Mucosa of stomach (tissue), 1 donor: ENCODE measurements at regions not wholly inside any gene's neighbourhood (a gene's known extent, or its start where the extent isn't known, plus 50 kb on each side); places are given as distances from the start of the nearest gene placed in this dataset.
A peak's percentile ranks its signal among the peaks of the same experiment; 100 is the strongest.

Experiments
- H3K27me3 ChIP-seq: one replicate; pipeline ENCODE4 v1.7.0; 2013; ENCODE audit warnings: mild to moderate bottlenecking, low read length; ENCODE audit not compliant: control insufficient read depth, insufficient read depth
- H3K36me3 ChIP-seq: one replicate; pipeline ENCODE4 v1.7.0; 2013; ENCODE audit warnings: low read length; ENCODE audit not compliant: control insufficient read depth, insufficient read depth
- H3K4me1 ChIP-seq: one replicate; pipeline ENCODE4 v1.7.0; 2013; ENCODE audit warnings: mild to moderate bottlenecking, low read length; ENCODE audit not compliant: control insufficient read depth, insufficient read depth
- H3K4me3 ChIP-seq: one replicate; pipeline ENCODE4 v1.7.0; 2013; ENCODE audit warnings: low read length
- H3K9ac ChIP-seq: one replicate; pipeline ENCODE4 v1.7.0; 2013; ENCODE audit warnings: mild to moderate bottlenecking, low read length, moderate library complexity
- H3K9me3 ChIP-seq: one replicate; pipeline ENCODE4 v1.7.0; 2013; ENCODE audit warnings: mild to moderate bottlenecking, low read length, moderate library complexity; ENCODE audit not compliant: control insufficient read depth
- donor health status: Pancreatic carcinoma.

- Histone ChIP-seq H3K27me3 (peaks cover 4% of the 10 kb centered on the region), H3K36me3 (no peaks in the 10 kb centered on the region), H3K4me3 (no peak overlapping the region), H3K9me3 (no peaks in the 10 kb centered on the region), H3K4me1 (peaks cover 18% of the 10 kb centered on the region), H3K9ac (no peak overlapping the region)
These were observed 98.4 kb downstream of the EBNA1BP2 start for GRCh38 chr1:43073490-43074230.

- Histone ChIP-seq H3K4me1 (peaks cover 26% of the 10 kb centered on the region), H3K27me3 (peaks cover 14% of the 10 kb centered on the region), H3K36me3 (no peaks in the 10 kb centered on the region), H3K9ac (no peak overlapping the region), H3K9me3 (no peaks in the 10 kb centered on the region), H3K4me3 (no peak overlapping the region)
These were observed 99.8 kb downstream of the EBNA1BP2 start for GRCh38 chr1:43072314-43072713.

- peaks cover 18% of the 10 kb centered on the region for H3K27me3 ChIP-seq
- no peak overlapping the region for H3K9ac ChIP-seq
- H3K9me3 ChIP-seq = no peaks in the 10 kb centered on the region
- H3K4me3 ChIP-seq = no peak overlapping the region
- H3K36me3 ChIP-seq = no peaks in the 10 kb centered on the region
- peaks cover 26% of the 10 kb centered on the region for H3K4me1 ChIP-seq
These were observed 100.8 kb downstream of the EBNA1BP2 start for GRCh38 chr1:43071241-43071640.

GRCh38 chr1:43069461-43070050 lies 102.5 kb downstream of the EBNA1BP2 start:
- Histone ChIP-seq H3K4me3 (no peak overlapping the region), H3K4me1 (peaks cover 26% of the 10 kb centered on the region), H3K9ac (no peak overlapping the region), H3K27me3 (peaks cover 18% of the 10 kb centered on the region), H3K36me3 (no peaks in the 10 kb centered on the region), H3K9me3 (no peaks in the 10 kb centered on the region)

- Histone ChIP-seq H3K4me3 (no peak overlapping the region), H3K27me3 (peaks cover 18% of the 10 kb centered on the region), H3K4me1 (peaks cover 26% of the 10 kb centered on the region), H3K9me3 (no peaks in the 10 kb centered on the region), H3K36me3 (no peaks in the 10 kb centered on the region), H3K9ac (peak overlapping the region; percentile 39)
These were observed 103.2 kb downstream of the EBNA1BP2 start for GRCh38 chr1:43068911-43069310.

- H3K9me3 ChIP-seq = no peaks in the 10 kb centered on the region
- H3K9ac ChIP-seq = peak overlapping the region; percentile 39
- peaks cover 20% of the 10 kb centered on the region for H3K4me1 ChIP-seq
- peaks cover 18% of the 10 kb centered on the region for H3K27me3 ChIP-seq
- H3K4me3 ChIP-seq = no peak overlapping the region
- H3K36me3 ChIP-seq = no peaks in the 10 kb centered on the region
These were observed 103.9 kb downstream of the EBNA1BP2 start for GRCh38 chr1:43067977-43068751.

- Histone ChIP-seq H3K4me3 (no peak overlapping the region), H3K9me3 (no peaks in the 10 kb centered on the region), H3K4me1 (peaks cover 18% of the 10 kb centered on the region), H3K27me3 (peaks cover 18% of the 10 kb centered on the region), H3K9ac (no peak overlapping the region), H3K36me3 (no peaks in the 10 kb centered on the region)
These were observed 104.8 kb downstream of the EBNA1BP2 start for GRCh38 chr1:43067233-43067745.

GRCh38 chr1:43066578-43066977 lies 105.5 kb downstream of the EBNA1BP2 start:
- H3K9me3 ChIP-seq = no peaks in the 10 kb centered on the region
- H3K9ac ChIP-seq = no peak overlapping the region
- H3K27me3 ChIP-seq = peaks cover 18% of the 10 kb centered on the region
- H3K36me3 ChIP-seq = no peaks in the 10 kb centered on the region
- H3K4me1 ChIP-seq = peaks cover 18% of the 10 kb centered on the region
- H3K4me3 ChIP-seq = no peak overlapping the region

GRCh38 chr1:43065616-43066399 lies 106.3 kb downstream of the EBNA1BP2 start:
- H3K27me3 ChIP-seq = peaks cover 18% of the 10 kb centered on the region
- H3K36me3 ChIP-seq = no peaks in the 10 kb centered on the region
- peaks cover 18% of the 10 kb centered on the region for H3K4me1 ChIP-seq
- H3K9me3 ChIP-seq = no peaks in the 10 kb centered on the region
- no peak overlapping the region for H3K4me3 ChIP-seq
- no peak overlapping the region for H3K9ac ChIP-seq

GRCh38 chr1:43065191-43065590 lies 106.5 kb upstream of the SLC2A1 start:
- Histone ChIP-seq H3K27me3 (peaks cover 18% of the 10 kb centered on the region), H3K36me3 (no peaks in the 10 kb centered on the region), H3K9ac (no peak overlapping the region), H3K9me3 (no peaks in the 10 kb centered on the region), H3K4me3 (no peak overlapping the region), H3K4me1 (peaks cover 18% of the 10 kb centered on the region)

GRCh38 chr1:43063394-43064219 lies 104.9 kb upstream of the SLC2A1 start:
- Histone ChIP-seq H3K9me3 (no peaks in the 10 kb centered on the region), H3K27me3 (peaks cover 23% of the 10 kb centered on the region), H3K4me1 (peaks cover 7% of the 10 kb centered on the region), H3K9ac (no peak overlapping the region), H3K4me3 (no peak overlapping the region), H3K36me3 (no peaks in the 10 kb centered on the region)
